ENCODE measurements at regions not wholly inside any gene's neighbourhood (a gene's known extent, or its start where the extent isn't known, plus 50 kb on each side); places are given as distances from the start of the nearest gene placed in this dataset.

DNA sequence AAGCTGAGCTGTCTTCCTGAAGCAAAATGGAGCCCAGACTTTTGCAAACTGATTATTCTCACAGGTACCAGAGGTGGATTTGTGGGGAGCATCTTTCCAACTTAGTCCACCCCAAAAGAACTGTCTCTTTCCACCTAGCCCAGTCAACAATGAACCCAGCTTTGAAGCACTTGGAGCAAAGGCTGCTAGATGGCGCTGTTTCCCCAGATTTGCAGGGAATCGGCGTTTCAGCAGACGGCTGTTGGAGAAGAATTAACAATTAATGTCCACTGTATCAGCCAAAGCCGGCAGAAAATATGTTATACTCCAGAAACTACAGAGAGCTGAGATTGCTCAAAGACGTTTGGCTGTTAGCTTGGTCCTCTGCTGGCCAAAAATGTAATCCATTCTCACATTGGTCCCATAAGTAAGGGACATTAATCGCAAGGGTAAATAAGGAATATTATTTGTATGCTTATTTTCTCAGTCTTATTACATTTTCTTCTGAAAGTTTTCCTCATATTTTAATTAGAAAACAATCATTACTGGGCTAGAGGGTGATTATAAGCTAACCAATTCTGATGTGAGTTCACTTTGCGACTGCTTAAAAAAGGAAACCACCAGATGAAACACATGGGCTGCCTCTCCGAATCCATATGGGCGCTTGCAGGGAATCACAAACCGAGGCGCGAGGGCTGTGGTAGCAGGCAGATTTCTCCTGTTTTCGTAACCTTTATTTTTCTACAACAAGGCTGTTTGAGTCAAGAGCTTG, 423.8 kb upstream of the MEX3C start:
- Histone ChIP-seq H3K27ac (ENCODE audit: low read depth, low read length) (no peak overlapping the region), H3K4me2 (ENCODE audit: low read length) (no peak overlapping the region), H3K4me3 (replicated peaks in 1 of 2; ENCODE audit: low read depth in 1 of 2, low read length in 2 of 2) (no peak overlapping the region), H3K27me3 (ENCODE audit: insufficient read depth, low read length) (no peaks in the 10 kb centered on the region), H3K9ac (ENCODE audit: low read length) (no peak overlapping the region), H3K9me2 (ENCODE audit: insufficient read depth) (no peaks in the 10 kb centered on the region), H3K9me3 (ENCODE audit: control insufficient read depth in 1 of 2, insufficient read depth in 1 of 2, low read depth in 1 of 2, low read length in 2 of 2) (no peaks in the 10 kb centered on the region), H2AFZ (ENCODE audit: low read depth, low read length, poor library complexity, severe bottlenecking) (no peak overlapping the region), H4K20me1 (ENCODE audit: insufficient read depth) (no peaks in the 10 kb centered on the region), H3K4me1 (ENCODE audit: control insufficient read depth in 1 of 2, insufficient read depth in 2 of 2, low read length in 2 of 2) (no peaks in the 10 kb centered on the region), H3K36me3 (ENCODE audit: control insufficient read depth in 1 of 2, insufficient read depth in 2 of 2, low read length in 2 of 2) (no peaks in the 10 kb centered on the region), H3K79me2 (ENCODE audit: insufficient read depth, low read length) (no peaks in the 10 kb centered on the region)
- no TSS peak for BruUV-seq (replicated peaks)
- ATAC-seq: peak; percentile 54; the same call in 1 of the 2 replicates
- POLR2A ChIA-PET: no interaction called here
- intact Hi-C loops (cut with micrococcal nuclease): no loop called here
- RAD21 ChIA-PET (ENCODE audit: low non-redundant PET in 1 of 2, low total read pairs in 2 of 2, uncharacterized antibody in 2 of 2, unreplicated experiment in 2 of 2): no interaction called here
- TF ChIP-seq RAD21 (IDR thresholded peaks at IDR 0.05; ENCODE audit: low read depth) (peak; percentile 52), POLR2A (IDR thresholded peaks at IDR 0.05; ENCODE audit: borderline replicate concordance, extremely low read depth, insufficient read depth, insufficient read length) (no peak)
- TF ChIP-seq, protein P1, sequence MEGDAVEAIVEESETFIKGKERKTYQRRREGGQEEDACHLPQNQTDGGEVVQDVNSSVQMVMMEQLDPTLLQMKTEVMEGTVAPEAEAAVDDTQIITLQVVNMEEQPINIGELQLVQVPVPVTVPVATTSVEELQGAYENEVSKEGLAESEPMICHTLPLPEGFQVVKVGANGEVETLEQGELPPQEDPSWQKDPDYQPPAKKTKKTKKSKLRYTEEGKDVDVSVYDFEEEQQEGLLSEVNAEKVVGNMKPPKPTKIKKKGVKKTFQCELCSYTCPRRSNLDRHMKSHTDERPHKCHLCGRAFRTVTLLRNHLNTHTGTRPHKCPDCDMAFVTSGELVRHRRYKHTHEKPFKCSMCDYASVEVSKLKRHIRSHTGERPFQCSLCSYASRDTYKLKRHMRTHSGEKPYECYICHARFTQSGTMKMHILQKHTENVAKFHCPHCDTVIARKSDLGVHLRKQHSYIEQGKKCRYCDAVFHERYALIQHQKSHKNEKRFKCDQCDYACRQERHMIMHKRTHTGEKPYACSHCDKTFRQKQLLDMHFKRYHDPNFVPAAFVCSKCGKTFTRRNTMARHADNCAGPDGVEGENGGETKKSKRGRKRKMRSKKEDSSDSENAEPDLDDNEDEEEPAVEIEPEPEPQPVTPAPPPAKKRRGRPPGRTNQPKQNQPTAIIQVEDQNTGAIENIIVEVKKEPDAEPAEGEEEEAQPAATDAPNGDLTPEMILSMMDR (IDR thresholded peaks at IDR 0.05 in 2 of 3, conservative IDR thresholded peaks at IDR 0.05 in 1 of 3; ENCODE audit: borderline replicate concordance in 1 of 3, insufficient read depth in 1 of 3, low read depth in 2 of 3, low read length in 2 of 3): peak in 2 of 3 experiments; percentile 68 to 79; a peak in 4 of 6 replicates
- peak; percentile 1 for DNase-seq (ENCODE audit: low read depth, low spot score)
- CTCF ChIA-PET: interaction anchor here (0.7 to 1.2 kb wide), 2 partner anchors 9 to 511 kb away, joined by 4 to 5 read pairs; no protein-coding TSS in a partner anchor

DNA sequence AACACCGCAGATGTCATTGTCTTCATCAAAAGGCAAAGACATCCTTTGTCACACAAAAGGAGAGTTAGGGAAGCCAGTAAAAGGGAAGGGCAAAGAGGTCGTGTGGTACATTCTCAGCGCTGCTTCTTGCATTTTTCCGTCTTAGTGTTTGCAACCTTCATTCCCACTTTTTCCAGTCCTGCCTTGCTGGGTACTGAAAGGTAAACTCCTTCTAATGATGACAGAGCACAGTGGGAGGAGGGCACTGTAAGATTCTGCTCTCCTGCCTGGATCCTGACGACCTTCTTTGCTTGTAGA, 424.3 kb upstream of the MEX3C start:
- no peaks in the 10 kb centered on the region for H3K4me1 ChIP-seq (ENCODE audit: control insufficient read depth in 1 of 2, insufficient read depth in 2 of 2, low read length in 2 of 2)
- H3K9ac ChIP-seq (ENCODE audit: low read length): no peak overlapping the region
- DNase-seq (ENCODE audit: low read depth, low spot score) (no peak), ATAC-seq (no peak)
- no peaks in the 10 kb centered on the region for H3K9me3 ChIP-seq (ENCODE audit: control insufficient read depth in 1 of 2, insufficient read depth in 1 of 2, low read depth in 1 of 2, low read length in 2 of 2)
- BruUV-seq (replicated peaks): no TSS peak
- intact Hi-C loops (cut with micrococcal nuclease): no loop called here
- no peak overlapping the region for H3K27ac ChIP-seq (ENCODE audit: low read depth, low read length)
- H3K9me2 ChIP-seq (ENCODE audit: insufficient read depth): no peaks in the 10 kb centered on the region
- H4K20me1 ChIP-seq (ENCODE audit: insufficient read depth): no peaks in the 10 kb centered on the region
- H3K4me2 ChIP-seq (ENCODE audit: low read length): no peak overlapping the region
- no peaks in the 10 kb centered on the region for H3K79me2 ChIP-seq (ENCODE audit: insufficient read depth, low read length)
- H3K4me3 ChIP-seq (replicated peaks in 1 of 2; ENCODE audit: low read depth in 1 of 2, low read length in 2 of 2): no peak overlapping the region
- ChIA-PET CTCF (interaction anchor here (1.2 kb wide), 1 partner anchor 511 kb away, joined by 5 read pairs; no protein-coding TSS in a partner anchor), POLR2A (no interaction called here), RAD21 (ENCODE audit: low non-redundant PET in 1 of 2, low total read pairs in 2 of 2, uncharacterized antibody in 2 of 2, unreplicated experiment in 2 of 2) (no interaction called here)
- H3K27me3 ChIP-seq (ENCODE audit: insufficient read depth, low read length): no peaks in the 10 kb centered on the region
- H3K36me3 ChIP-seq (ENCODE audit: control insufficient read depth in 1 of 2, insufficient read depth in 2 of 2, low read length in 2 of 2): no peaks in the 10 kb centered on the region
- no peak overlapping the region for H2AFZ ChIP-seq (ENCODE audit: low read depth, low read length, poor library complexity, severe bottlenecking)
- TF ChIP-seq CBX3 (IDR thresholded peaks at IDR 0.05; ENCODE audit: low read depth): no peak
- no peak for TF ChIP-seq EGR1 (IDR thresholded peaks at IDR 0.05; ENCODE audit: low read depth)
- TF ChIP-seq, protein P2, sequence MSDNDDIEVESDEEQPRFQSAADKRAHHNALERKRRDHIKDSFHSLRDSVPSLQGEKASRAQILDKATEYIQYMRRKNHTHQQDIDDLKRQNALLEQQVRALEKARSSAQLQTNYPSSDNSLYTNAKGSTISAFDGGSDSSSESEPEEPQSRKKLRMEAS (IDR thresholded peaks at IDR 0.05): no peak
- TF ChIP-seq, protein P3, sequence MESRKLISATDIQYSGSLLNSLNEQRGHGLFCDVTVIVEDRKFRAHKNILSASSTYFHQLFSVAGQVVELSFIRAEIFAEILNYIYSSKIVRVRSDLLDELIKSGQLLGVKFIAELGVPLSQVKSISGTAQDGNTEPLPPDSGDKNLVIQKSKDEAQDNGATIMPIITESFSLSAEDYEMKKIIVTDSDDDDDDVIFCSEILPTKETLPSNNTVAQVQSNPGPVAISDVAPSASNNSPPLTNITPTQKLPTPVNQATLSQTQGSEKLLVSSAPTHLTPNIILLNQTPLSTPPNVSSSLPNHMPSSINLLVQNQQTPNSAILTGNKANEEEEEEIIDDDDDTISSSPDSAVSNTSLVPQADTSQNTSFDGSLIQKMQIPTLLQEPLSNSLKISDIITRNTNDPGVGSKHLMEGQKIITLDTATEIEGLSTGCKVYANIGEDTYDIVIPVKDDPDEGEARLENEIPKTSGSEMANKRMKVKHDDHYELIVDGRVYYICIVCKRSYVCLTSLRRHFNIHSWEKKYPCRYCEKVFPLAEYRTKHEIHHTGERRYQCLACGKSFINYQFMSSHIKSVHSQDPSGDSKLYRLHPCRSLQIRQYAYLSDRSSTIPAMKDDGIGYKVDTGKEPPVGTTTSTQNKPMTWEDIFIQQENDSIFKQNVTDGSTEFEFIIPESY (IDR thresholded peaks at IDR 0.05; ENCODE audit: extremely low read depth, insufficient replicate concordance, low read length): no peak
- no peak for TF ChIP-seq ELF1 (IDR thresholded peaks at IDR 0.05; ENCODE audit: borderline replicate concordance, low read depth)
- TF ChIP-seq, protein P4, sequence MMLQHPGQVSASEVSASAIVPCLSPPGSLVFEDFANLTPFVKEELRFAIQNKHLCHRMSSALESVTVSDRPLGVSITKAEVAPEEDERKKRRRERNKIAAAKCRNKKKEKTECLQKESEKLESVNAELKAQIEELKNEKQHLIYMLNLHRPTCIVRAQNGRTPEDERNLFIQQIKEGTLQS (IDR thresholded peaks at IDR 0.05): no peak
- no peak for TF ChIP-seq TCF7L2 (IDR thresholded peaks at IDR 0.05; ENCODE audit: borderline replicate concordance, extremely low read depth, insufficient read depth, insufficient read length)
- no peak for TF ChIP-seq POLR2AphosphoS5 (IDR thresholded peaks at IDR 0.05; ENCODE audit: low read depth, low read length)

Data from HCT116 (cell line).